GM18507 (cell line): ENCODE measurements at regions not wholly inside any gene's neighbourhood (a gene's known extent, or its start where the extent isn't known, plus 50 kb on each side); places are given as distances from the start of the nearest gene placed in this dataset.

Experiments used
- DNase-seq: peaks from one replicate; pipeline ENCODE4 v3.0.0; 2011; ENCODE audit warnings: low read depth; ENCODE audit not compliant: insufficient read length; ENCODE audit errors: extremely low spot score
- FAIRE-seq: peaks from 2 replicates; lab custom pipeline; 2011; peaks lifted over from hg19 to GRCh38; lab: Jason Lieb, UNC

- FAIRE-seq (no peak), DNase-seq (no peak)
Observed at GRCh38 chr3:153577059-153577736, 415.2 kb downstream of the RAP2B start.

GRCh38 chr3:153578046-153578445 lies 416.0 kb downstream of the RAP2B start:
- FAIRE-seq (no peak), DNase-seq (no peak)

- DNase-seq (no peak), FAIRE-seq (no peak)
Observed at GRCh38 chr3:153590051-153590450, 428.0 kb downstream of the RAP2B start.

GRCh38 chr3:153591561-153592245 lies 429.7 kb downstream of the RAP2B start:
- no peak for DNase-seq
- no peak for FAIRE-seq

GRCh38 chr3:153595186-153595815 lies 433.3 kb downstream of the RAP2B start:
- DNase-seq (no peak), FAIRE-seq (peak; percentile 56)

- no peak for DNase-seq
Observed at GRCh38 chr3:153596401-153596800, 434.4 kb downstream of the RAP2B start.

GRCh38 chr3:153599685-153600084 lies 437.7 kb downstream of the RAP2B start:
- FAIRE-seq (no peak), DNase-seq (no peak)

More at GRCh38 chr3:153596401-153596800, 434.4 kb downstream of the RAP2B start:
- no peak for FAIRE-seq

GRCh38 chr3:153600896-153601295 lies 438.9 kb downstream of the RAP2B start:
- DNase-seq: no peak
- FAIRE-seq: no peak

- FAIRE-seq (no peak), DNase-seq (no peak)
Observed at GRCh38 chr3:153601374-153601853, 439.4 kb downstream of the RAP2B start.

GRCh38 chr3:153602801-153603200 lies 440.8 kb downstream of the RAP2B start:
- DNase-seq (no peak), FAIRE-seq (no peak)

- FAIRE-seq (no peak), DNase-seq (no peak)
Observed at GRCh38 chr3:153614140-153614539, 452.1 kb downstream of the RAP2B start.

GRCh38 chr3:153614563-153614962 lies 452.5 kb downstream of the RAP2B start:
- FAIRE-seq (no peak), DNase-seq (no peak)

GRCh38 chr3:153615863-153616262 lies 453.8 kb downstream of the RAP2B start:
- FAIRE-seq (no peak), DNase-seq (no peak)

GRCh38 chr3:153617463-153617862 lies 455.4 kb downstream of the RAP2B start:
- FAIRE-seq (no peak), DNase-seq (no peak)

GRCh38 chr3:153618176-153618575 lies 456.1 kb downstream of the RAP2B start:
- DNase-seq: no peak

GRCh38 chr3:153619268-153619667 lies 457.2 kb downstream of the RAP2B start:
- no peak for DNase-seq
- FAIRE-seq: no peak

More at GRCh38 chr3:153618176-153618575, 456.1 kb downstream of the RAP2B start:
- no peak for FAIRE-seq

GRCh38 chr3:153621953-153622352 lies 459.9 kb downstream of the RAP2B start:
- DNase-seq (no peak), FAIRE-seq (peak; percentile 88)

- FAIRE-seq (no peak), DNase-seq (no peak)
Observed at GRCh38 chr3:153623834-153624233, 461.8 kb downstream of the RAP2B start.

GRCh38 chr3:153624310-153625030 lies 462.4 kb downstream of the RAP2B start:
- DNase-seq: no peak
- peak; percentile 24 for FAIRE-seq

GRCh38 chr3:153625506-153625905 lies 463.5 kb downstream of the RAP2B start:
- no peak for DNase-seq
- no peak for FAIRE-seq
